Keratinocyte (primary cell): ENCODE measurements at regions not wholly inside any gene's neighbourhood (a gene's known extent, or its start where the extent isn't known, plus 50 kb on each side); places are given as distances from the start of the nearest gene placed in this dataset.

Experiments
- CTCF ChIP-seq, 3 experiments: IDR thresholded peaks in 1 of 3; conservative IDR thresholded peaks in 1 of 3; optimal IDR thresholded peaks in 1 of 3; 2 replicates in 2 of 3; 3 replicates in 1 of 3; pipeline versions ENCODE3 to v1.5.1; 2011; ENCODE audit warnings: low read length in 3 of 3, mild to moderate bottlenecking in 3 of 3, moderate library complexity in 2 of 3, control low read depth in 1 of 3, inconsistent platforms in 1 of 3; ENCODE audit not compliant: insufficient read depth in 2 of 3; ENCODE audit errors: extremely low read depth in 1 of 3
- EZH2 ChIP-seq: IDR thresholded peaks from one replicate; pipeline ENCODE4 v1.6.1; 2012; ENCODE audit warnings: inconsistent platforms, mild to moderate bottlenecking, low read length, moderate library complexity

- TF ChIP-seq EZH2 (no peak), CTCF (optimal IDR thresholded peaks at IDR 0.05 in 1 of 3, IDR thresholded peaks at IDR 0.05 in 1 of 3, conservative IDR thresholded peaks at IDR 0.05 in 1 of 3; ENCODE audit: extremely low read depth in 1 of 3, insufficient read depth in 2 of 3, low read length in 3 of 3) (no peak)
Observed at GRCh38 chr20:11844691-11845090, 73.0 kb upstream of the BTBD3 start.
